Kasumi-1 (cell line): ENCODE measurements at regions not wholly inside any gene's neighbourhood (a gene's known extent, or its start where the extent isn't known, plus 50 kb on each side); places are given as distances from the start of the nearest gene placed in this dataset.
"Not testable (repeated sequence)": the region's sequence is repeated elsewhere in the genome, so short reads cannot be mapped to it uniquely, and the experiment has no call there.

Experiments used
- DNase-seq, 2 experiments: peaks; one replicate each; lab custom pipeline; 2025; lab: John Stamatoyannopoulos, UW

- no peak for DNase-seq
Observed at GRCh38 chr16:48680881-48681280, 70.9 kb upstream of the N4BP1 start.

GRCh38 chr16:48676836-48677235 lies 66.9 kb upstream of the N4BP1 start:
- no peak for DNase-seq

- not testable (repeated sequence) for DNase-seq
Observed at GRCh38 chr16:48668184-48668583, 58.2 kb upstream of the N4BP1 start.

GRCh38 chr16:48659940-48660339 lies 50.0 kb upstream of the N4BP1 start:
- DNase-seq: no peak
